Spleen (tissue), 7 donors: ENCODE measurements at regions not wholly inside any gene's neighbourhood (a gene's known extent, or its start where the extent isn't known, plus 50 kb on each side); places are given as distances from the start of the nearest gene placed in this dataset.

ENCODE experiments used
- POLR2A ChIP-seq, 3 donors: fragments of 450-650 bp; IDR thresholded peaks; one replicate each; pipeline ENCODE4 v1.5.1; 2017; ENCODE audit warnings: antibody characterized with exemption in 3 of 3, mild to moderate bottlenecking in 1 of 3
- POLR2AphosphoS5 ChIP-seq, 3 donors: sonication (generic); formaldehyde crosslinking; IDR thresholded peaks; one replicate each; pipeline ENCODE4 v1.5.1; 2017; ENCODE audit warnings: antibody characterized with exemption in 3 of 3
- TF ChIP-seq, protein P1 (sequence below), 11 experiments: fragments of 200-600 bp in 7 of 11; fragments of 450-650 bp in 4 of 11; sonication (generic) in 4 of 11; IDR thresholded peaks in 8 of 11; conservative IDR thresholded peaks in 3 of 11; 1 replicate in 7 of 11; 2 replicates in 4 of 11; pipeline versions ENCODE4 v1.4.0 to v1.8.0; 2016 to 2021; ENCODE audit warnings: antibody characterized with exemption in 11 of 11, inconsistent platforms in 4 of 11, mild to moderate bottlenecking in 1 of 11
- donor health status: DM: no; HTN: no; CAD: no; lungs with moderate emphysema.
- donor health status: DM: no; HTN: no; CAD: no.
- donor health status: DM: no; HTN: no; CAD: no.

DNA sequence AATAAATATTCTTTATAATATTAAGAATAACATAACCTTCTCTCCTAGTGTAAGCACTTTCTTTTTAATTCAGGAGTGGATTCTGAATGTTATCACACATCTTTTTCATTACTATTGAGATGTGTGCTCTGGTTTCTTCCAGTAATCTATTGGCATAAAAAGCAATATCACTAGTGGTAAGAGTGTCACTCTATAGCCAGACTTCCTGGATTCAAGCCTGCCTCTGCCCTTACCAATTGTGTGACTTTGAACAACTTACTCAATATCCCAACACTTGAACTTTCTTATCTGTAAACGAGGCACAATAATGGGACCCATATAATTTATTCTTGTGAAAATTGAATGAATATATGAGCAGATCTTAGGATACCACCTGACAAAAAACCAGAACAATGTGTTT, 71.0 kb downstream of the SEM1 start:
- TF ChIP-seq, protein P1, sequence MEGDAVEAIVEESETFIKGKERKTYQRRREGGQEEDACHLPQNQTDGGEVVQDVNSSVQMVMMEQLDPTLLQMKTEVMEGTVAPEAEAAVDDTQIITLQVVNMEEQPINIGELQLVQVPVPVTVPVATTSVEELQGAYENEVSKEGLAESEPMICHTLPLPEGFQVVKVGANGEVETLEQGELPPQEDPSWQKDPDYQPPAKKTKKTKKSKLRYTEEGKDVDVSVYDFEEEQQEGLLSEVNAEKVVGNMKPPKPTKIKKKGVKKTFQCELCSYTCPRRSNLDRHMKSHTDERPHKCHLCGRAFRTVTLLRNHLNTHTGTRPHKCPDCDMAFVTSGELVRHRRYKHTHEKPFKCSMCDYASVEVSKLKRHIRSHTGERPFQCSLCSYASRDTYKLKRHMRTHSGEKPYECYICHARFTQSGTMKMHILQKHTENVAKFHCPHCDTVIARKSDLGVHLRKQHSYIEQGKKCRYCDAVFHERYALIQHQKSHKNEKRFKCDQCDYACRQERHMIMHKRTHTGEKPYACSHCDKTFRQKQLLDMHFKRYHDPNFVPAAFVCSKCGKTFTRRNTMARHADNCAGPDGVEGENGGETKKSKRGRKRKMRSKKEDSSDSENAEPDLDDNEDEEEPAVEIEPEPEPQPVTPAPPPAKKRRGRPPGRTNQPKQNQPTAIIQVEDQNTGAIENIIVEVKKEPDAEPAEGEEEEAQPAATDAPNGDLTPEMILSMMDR (IDR thresholded peaks at IDR 0.05 in 8 of 11, conservative IDR thresholded peaks at IDR 0.05 in 3 of 11), result no peak
- TF ChIP-seq POLR2A (IDR thresholded peaks at IDR 0.05) (no peak), POLR2AphosphoS5 (IDR thresholded peaks at IDR 0.05) (no peak)
